Prostate gland (tissue), 2 donors: ENCODE measurements at regions not wholly inside any gene's neighbourhood (a gene's known extent, or its start where the extent isn't known, plus 50 kb on each side); places are given as distances from the start of the nearest gene placed in this dataset.

Experiments used
- DNase-seq: peaks from one replicate; pipeline ENCODE4 v3.0.0-alpha.2; 2019; ENCODE audit warnings: low spot score
- H3K27ac ChIP-seq, 2 donors: fragments of 200-600 bp; sonication (generic); 2 replicates each; pipeline ENCODE4 v1.5.1; 2017 to 2019
- H3K27me3 ChIP-seq: fragments of 200-600 bp; sonication (generic); replicated peaks from 2 replicates; pipeline ENCODE4 v1.5.1; 2019; ENCODE audit not compliant: insufficient read depth
- H3K36me3 ChIP-seq, 2 donors: fragments of 200-600 bp; sonication (generic); 1 replicate in 1 of 2; 2 replicates in 1 of 2; pipeline versions ENCODE4 v1.5.1 to v1.8.1; 2017 to 2019
- H3K4me1 ChIP-seq: fragments of 200-600 bp; sonication (generic); replicated peaks from 2 replicates; pipeline ENCODE4 v1.5.1; 2019
- H3K4me3 ChIP-seq, 2 donors: fragments of 200-600 bp; sonication (generic); 2 replicates each; pipeline ENCODE4 v1.5.1; 2017 to 2019
- H3K9me3 ChIP-seq: fragments of 200-600 bp; sonication (generic); 2 replicates; pipeline ENCODE4 v1.5.1; 2017
- POLR2A ChIP-seq: fragments of 450-650 bp; IDR thresholded peaks from one replicate; pipeline ENCODE4 v1.6.1; 2016; ENCODE audit warnings: antibody characterized with exemption, mild to moderate bottlenecking
- POLR2AphosphoS5 ChIP-seq: sonication (generic); formaldehyde crosslinking; IDR thresholded peaks from one replicate; pipeline ENCODE4 v1.6.1; 2017; ENCODE audit warnings: antibody characterized with exemption
- WGBS: methylation state at CpG from one replicate; pipeline ENCODE4 v1.1.5; 2018; 5-methylcytosine and 5-hydroxymethylcytosine counted together
- intact Hi-C: fragments of 100-400 bp; cut with DNase I; formaldehyde crosslinking; loops from one replicate; pipeline ENCODE4 v1.14.2; 2022
- TF ChIP-seq, protein P1 (sequence below), 4 experiments: fragments of 200-600 bp in 2 of 4; fragments of 450-650 bp in 2 of 4; sonication (generic) in 2 of 4; IDR thresholded peaks; 1 replicate in 3 of 4; 2 replicates in 1 of 4; pipeline ENCODE4 v1.5.1; 2016 to 2019; ENCODE audit warnings: antibody characterized with exemption in 4 of 4, mild to moderate bottlenecking in 2 of 4, moderate library complexity in 2 of 4

DNA sequence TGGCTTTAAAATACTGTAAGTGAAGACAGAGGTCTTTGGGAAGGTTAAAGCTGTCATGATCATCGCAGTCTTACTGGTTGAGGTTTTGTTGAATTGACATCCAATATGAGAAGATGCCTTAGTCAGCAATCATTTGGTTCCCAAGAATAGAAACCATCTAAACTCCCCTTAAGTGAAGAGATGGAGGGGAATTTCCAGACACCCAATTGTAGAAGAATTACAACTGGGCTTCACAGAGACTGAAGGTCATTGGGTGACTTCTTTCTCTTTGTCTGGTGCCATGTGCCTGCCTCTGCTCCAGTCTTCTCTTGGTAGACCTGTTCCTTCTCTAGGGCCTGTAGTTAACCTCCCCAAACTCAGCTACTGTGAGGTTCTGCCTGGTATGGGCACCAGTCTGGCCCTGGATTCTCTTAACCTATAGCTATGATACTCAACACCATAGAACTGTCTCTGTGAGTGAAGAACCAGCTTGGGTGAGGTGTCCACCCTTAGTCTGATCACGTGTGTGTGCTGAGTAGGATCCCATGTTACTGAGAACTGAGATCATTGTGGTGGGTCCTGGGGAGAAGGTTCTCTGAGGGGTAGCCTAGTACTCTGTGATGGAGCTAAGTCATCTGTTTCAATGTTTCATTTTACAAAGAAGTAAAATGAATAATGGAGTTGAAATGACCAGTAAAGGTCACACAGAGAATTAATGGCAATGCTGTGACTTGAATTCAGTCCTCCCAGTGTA lies 182.5 kb downstream of the CSNK2A3 start:
- TF ChIP-seq POLR2A (no peak), POLR2AphosphoS5 (no peak)
- TF ChIP-seq, protein P1, sequence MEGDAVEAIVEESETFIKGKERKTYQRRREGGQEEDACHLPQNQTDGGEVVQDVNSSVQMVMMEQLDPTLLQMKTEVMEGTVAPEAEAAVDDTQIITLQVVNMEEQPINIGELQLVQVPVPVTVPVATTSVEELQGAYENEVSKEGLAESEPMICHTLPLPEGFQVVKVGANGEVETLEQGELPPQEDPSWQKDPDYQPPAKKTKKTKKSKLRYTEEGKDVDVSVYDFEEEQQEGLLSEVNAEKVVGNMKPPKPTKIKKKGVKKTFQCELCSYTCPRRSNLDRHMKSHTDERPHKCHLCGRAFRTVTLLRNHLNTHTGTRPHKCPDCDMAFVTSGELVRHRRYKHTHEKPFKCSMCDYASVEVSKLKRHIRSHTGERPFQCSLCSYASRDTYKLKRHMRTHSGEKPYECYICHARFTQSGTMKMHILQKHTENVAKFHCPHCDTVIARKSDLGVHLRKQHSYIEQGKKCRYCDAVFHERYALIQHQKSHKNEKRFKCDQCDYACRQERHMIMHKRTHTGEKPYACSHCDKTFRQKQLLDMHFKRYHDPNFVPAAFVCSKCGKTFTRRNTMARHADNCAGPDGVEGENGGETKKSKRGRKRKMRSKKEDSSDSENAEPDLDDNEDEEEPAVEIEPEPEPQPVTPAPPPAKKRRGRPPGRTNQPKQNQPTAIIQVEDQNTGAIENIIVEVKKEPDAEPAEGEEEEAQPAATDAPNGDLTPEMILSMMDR (IDR thresholded peaks at IDR 0.05): no peak
- Histone ChIP-seq H3K4me1 (no peaks in the 10 kb centered on the region), H3K9me3 (no peaks in the 10 kb centered on the region), H3K27ac (no peak overlapping the region), H3K27me3 (no peaks in the 10 kb centered on the region), H3K4me3 (no peak overlapping the region), H3K36me3 (no peaks in the 10 kb centered on the region)
- no peak for DNase-seq
- 94% methylated on average over 2 of the region's 2 CpGs for WGBS
- intact Hi-C loops: no loop called here

DNA sequence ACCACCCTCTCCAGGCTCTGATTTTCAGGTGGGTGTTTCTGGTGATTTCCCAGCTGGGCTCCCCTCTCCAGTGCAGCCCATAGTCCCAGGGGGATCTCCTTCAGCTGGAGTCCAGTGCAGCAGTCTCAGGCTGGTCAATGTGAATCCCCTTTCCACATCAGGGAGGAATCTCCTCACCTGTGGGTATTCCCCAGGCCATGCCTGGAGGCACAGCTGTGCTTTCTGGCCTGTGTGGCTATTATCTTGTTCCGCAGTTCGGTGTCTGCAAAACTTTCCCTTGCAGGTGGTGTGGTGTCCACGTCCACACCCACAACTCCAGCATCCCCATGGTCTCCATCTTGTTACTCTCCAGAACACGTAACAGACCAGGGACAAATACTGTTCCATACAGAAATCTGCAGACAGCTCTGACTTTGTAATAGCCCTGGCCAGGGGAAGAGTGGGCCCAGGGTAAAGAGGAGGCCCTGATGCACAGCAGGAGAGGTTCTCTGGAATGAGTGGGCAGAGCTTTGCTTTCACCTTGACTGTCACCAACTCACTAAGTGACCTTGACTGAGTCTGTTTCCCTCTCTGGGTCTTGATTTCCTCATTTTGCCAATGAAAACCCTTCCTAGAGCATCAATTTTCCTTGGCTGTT lies 183.2 kb downstream of the CSNK2A3 start:
- Histone ChIP-seq H3K9me3 (no peaks in the 10 kb centered on the region), H3K27ac (no peak overlapping the region), H3K4me1 (no peaks in the 10 kb centered on the region), H3K27me3 (no peaks in the 10 kb centered on the region), H3K36me3 (no peaks in the 10 kb centered on the region), H3K4me3 (no peak overlapping the region)
- WGBS: 99% methylated on average over 4 of the region's 4 CpGs
- TF ChIP-seq, protein P1 (IDR thresholded peaks at IDR 0.05): no peak
- TF ChIP-seq POLR2A (no peak), POLR2AphosphoS5 (no peak)
- intact Hi-C loops: no loop called here
- DNase-seq: no peak

DNA sequence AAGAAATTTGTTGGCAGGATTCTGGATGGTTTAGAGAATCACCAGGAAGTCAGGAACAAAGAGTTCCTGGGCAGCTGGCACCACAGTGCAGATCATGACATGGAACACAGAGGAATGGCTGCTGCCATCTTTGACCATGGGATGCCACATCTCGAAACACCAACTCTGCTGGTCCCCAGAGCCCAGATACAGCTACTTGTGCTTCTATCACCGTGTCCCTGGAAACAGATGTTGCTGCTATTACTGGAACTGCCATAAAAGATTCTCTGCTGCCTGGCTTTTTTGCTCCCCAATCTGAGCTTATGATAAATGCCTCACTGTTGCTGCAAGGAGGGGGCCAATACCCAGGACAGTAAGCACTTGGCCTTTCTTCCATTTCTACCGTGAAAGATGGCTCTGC lies 185.2 kb downstream of the CSNK2A3 start:
- TF ChIP-seq, protein P1 (IDR thresholded peaks at IDR 0.05): no peak
- TF ChIP-seq POLR2A: no peak
- TF ChIP-seq POLR2AphosphoS5: no peak
- WGBS: 29% methylated on average over 3 of the region's 3 CpGs

DNA sequence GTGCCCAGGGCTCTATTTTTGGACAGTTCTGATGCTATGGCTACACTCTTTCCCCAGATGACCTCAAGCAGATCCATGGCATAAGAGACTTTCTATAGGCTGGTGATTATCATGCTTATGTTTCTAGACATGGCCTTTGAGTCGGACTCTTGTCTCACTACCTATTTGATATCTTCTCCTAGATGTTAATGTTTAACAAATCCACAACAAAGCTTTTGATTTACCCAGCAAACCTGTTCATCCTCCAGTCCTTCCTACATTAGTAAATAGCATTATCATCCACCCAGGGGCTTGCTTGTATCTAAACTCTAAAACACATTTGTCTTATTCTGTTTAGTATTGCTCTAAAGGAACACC lies 188.7 kb downstream of the CSNK2A3 start:
- Histone ChIP-seq H3K27ac (no peak overlapping the region), H3K27me3 (no peaks in the 10 kb centered on the region), H3K4me3 (no peak overlapping the region), H3K9me3 (no peaks in the 10 kb centered on the region), H3K36me3 (no peaks in the 10 kb centered on the region), H3K4me1 (no peaks in the 10 kb centered on the region)
- no peak for DNase-seq
- WGBS: 97% methylated on average over 1 of the region's 1 CpG
- no peak for TF ChIP-seq POLR2A
- TF ChIP-seq, protein P1 (IDR thresholded peaks at IDR 0.05): no peak
- TF ChIP-seq POLR2AphosphoS5: no peak
- intact Hi-C loops: no loop called here

More for the DNA sequence above, 185.2 kb downstream of the CSNK2A3 start:
- intact Hi-C loops: no loop called here
- no peaks in the 10 kb centered on the region for H3K36me3 ChIP-seq
- H3K4me3 ChIP-seq: no peak overlapping the region
- no peaks in the 10 kb centered on the region for H3K4me1 ChIP-seq
- no peaks in the 10 kb centered on the region for H3K27me3 ChIP-seq
- H3K9me3 ChIP-seq: no peaks in the 10 kb centered on the region
- no peak for DNase-seq
- no peak overlapping the region for H3K27ac ChIP-seq
